ENCODE measurements at regions not wholly inside any gene's neighbourhood (a gene's known extent, or its start where the extent isn't known, plus 50 kb on each side); places are given as distances from the start of the nearest gene placed in this dataset.
A peak's percentile ranks its signal among the peaks of the same experiment; 100 is the strongest.

DNA sequence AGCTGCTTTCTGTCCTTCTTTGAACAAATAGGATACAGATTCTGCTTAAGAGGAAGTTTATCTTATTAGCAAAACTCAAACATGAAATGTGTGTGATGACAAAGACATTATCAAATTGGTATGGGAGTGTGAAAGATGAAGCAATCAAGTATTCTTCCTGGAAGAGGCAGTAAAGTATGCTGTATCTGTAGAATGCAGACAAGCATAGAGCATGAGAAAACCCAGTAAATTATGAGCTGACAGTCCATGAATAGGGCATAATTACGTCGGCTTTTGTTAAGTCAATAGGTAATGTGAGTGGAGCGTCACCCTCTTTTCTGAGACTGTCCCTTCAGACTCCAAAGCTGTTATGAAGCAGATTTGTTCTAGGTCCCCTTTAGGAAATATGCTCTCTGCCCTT lies 458.6 kb upstream of the NWD2 start (continued):
- no peak for TF ChIP-seq ELF2 (CRISPR knock-in tag; IDR thresholded peaks at IDR 0.05)
- TF ChIP-seq KLF13 (tag; IDR thresholded peaks at IDR 0.05; ENCODE audit: borderline replicate concordance, low read depth) = no peak
- TF ChIP-seq ZNF75A (CRISPR knock-in tag; IDR thresholded peaks at IDR 0.05) = no peak
- TF ChIP-seq NEUROD1 (IDR thresholded peaks at IDR 0.05; ENCODE audit: borderline replicate concordance, low read depth, low read length, partially characterized antibody) = no peak
- TF ChIP-seq CBFA2T2 (conservative IDR thresholded peaks at IDR 0.05) = peak; percentile 48
- TF ChIP-seq TCF7L2 (IDR thresholded peaks at IDR 0.05; ENCODE audit: low read depth, low read length) = no peak
- no peak for TF ChIP-seq KHSRP (IDR thresholded peaks at IDR 0.05)
- no peak for TF ChIP-seq BCL6 (CRISPR knock-in tag; IDR thresholded peaks at IDR 0.05)
- TF ChIP-seq DPF2 (IDR thresholded peaks at IDR 0.05) = no peak
- no peak for TF ChIP-seq HMG20A (CRISPR knock-in tag; conservative IDR thresholded peaks at IDR 0.05)
- no peak for TF ChIP-seq SREBF2 (CRISPR knock-in tag; IDR thresholded peaks at IDR 0.05)
- TF ChIP-seq FIP1L1 (IDR thresholded peaks at IDR 0.05; ENCODE audit: low read depth, low read length, poor library complexity, severe bottlenecking) = no peak
- TF ChIP-seq TAL1 (IDR thresholded peaks at IDR 0.05) = peak; percentile 63; the same call in 1 of the 2 replicates
- no peak for TF ChIP-seq ZNF436 (CRISPR knock-in tag; IDR thresholded peaks at IDR 0.05)
- TF ChIP-seq MLX (CRISPR knock-in tag; conservative IDR thresholded peaks at IDR 0.05) = no peak
- no peak for TF ChIP-seq MYC (IDR thresholded peaks at IDR 0.05; ENCODE audit: low read depth, low read length)
- no peak for TF ChIP-seq MYC (CRISPR knock-in tag; IDR thresholded peaks at IDR 0.05; ENCODE audit: borderline replicate concordance, low read depth)
- TF ChIP-seq HNRNPH1 (optimal IDR thresholded peaks at IDR 0.05; ENCODE audit: low read depth, low read length) = no peak
- no peak for TF ChIP-seq ZNF311 (CRISPR knock-in tag; IDR thresholded peaks at IDR 0.05)
- TF ChIP-seq BCOR (IDR thresholded peaks at IDR 0.05) = no peak
- TF ChIP-seq ZNF354B (CRISPR knock-in tag; IDR thresholded peaks at IDR 0.05) = no peak
- no peak for TF ChIP-seq SMAD3 (CRISPR knock-in tag; conservative IDR thresholded peaks at IDR 0.05)
- TF ChIP-seq ZNF174 (CRISPR knock-in tag; IDR thresholded peaks at IDR 0.05) = no peak
- no peak for TF ChIP-seq ZNF830 (CRISPR knock-in tag; IDR thresholded peaks at IDR 0.05)
- no peak for TF ChIP-seq ZEB2 (IDR thresholded peaks at IDR 0.05)
- peak; percentile 67 for TF ChIP-seq CBFA2T3 (IDR thresholded peaks at IDR 0.05)
- no peak for TF ChIP-seq ZBTB17 (CRISPR knock-in tag; IDR thresholded peaks at IDR 0.05)
- no peak for TF ChIP-seq SETDB1 (IDR thresholded peaks at IDR 0.05; ENCODE audit: low read length)
- peak; percentile 5 for TF ChIP-seq RBM25 (IDR thresholded peaks at IDR 0.05; ENCODE audit: low read depth, low read length, severe bottlenecking)
- no peak for TF ChIP-seq ZNF274 (IDR thresholded peaks at IDR 0.05; ENCODE audit: borderline replicate concordance, low read depth, low read length)
- TF ChIP-seq CREM (IDR thresholded peaks at IDR 0.05; ENCODE audit: low read depth) = no peak
- no peak for TF ChIP-seq ZNF3 (CRISPR knock-in tag; IDR thresholded peaks at IDR 0.05)
- no peak for TF ChIP-seq ADNP (tag; IDR thresholded peaks at IDR 0.05)
- no peak for TF ChIP-seq ZNF134 (CRISPR knock-in tag; conservative IDR thresholded peaks at IDR 0.05)
